Brain pericyte (primary cell): ENCODE measurements at regions not wholly inside any gene's neighbourhood (a gene's known extent, or its start where the extent isn't known, plus 50 kb on each side); places are given as distances from the start of the nearest gene placed in this dataset.
"Not testable (repeated sequence)": the region's sequence is repeated elsewhere in the genome, so short reads cannot be mapped to it uniquely, and the experiment has no call there.

Source experiments
- DNase-seq: peaks from one replicate; pipeline ENCODE4 v3.0.0-alpha.2; 2012; ENCODE audit warnings: low read depth, low spot score

GRCh38 chr3:106343811-106344210, 475.0 kb upstream of the CBLB start:
- DNase-seq = no peak

DNA sequence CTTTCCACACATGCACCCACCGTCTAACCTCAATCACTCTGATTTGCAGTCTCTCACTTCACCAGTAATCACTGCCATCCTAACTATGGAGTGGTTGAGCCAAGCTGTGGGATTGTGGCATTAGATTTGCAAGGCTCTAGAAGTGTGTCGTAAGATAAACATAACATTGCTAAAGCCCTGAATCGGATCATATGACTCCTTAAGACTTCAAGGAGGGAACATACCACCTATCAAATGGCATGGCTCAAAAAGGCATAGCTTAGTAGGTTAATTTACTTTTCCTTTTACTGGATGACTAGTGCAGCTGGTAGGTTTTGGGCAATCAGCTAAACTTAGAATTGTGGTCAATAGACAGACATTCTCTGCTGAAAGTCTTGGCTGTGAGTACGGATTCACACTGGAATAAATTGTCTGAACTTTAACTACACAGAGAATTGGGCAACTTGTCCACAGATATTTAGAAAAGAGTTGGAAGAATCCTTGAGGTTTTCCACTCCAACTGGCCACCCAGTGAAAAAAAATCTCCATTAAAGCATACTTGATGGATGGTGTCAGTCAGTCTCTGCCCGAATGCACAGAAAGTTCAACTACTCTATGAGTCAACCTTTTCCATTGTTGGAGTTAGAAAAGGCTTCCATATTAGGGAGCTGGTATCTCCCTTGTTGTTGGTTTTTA, 476.7 kb upstream of the CBLB start:
- DNase-seq = peak; percentile 29

GRCh38 chr3:106347350-106347749, 478.5 kb upstream of the CBLB start:
- no peak for DNase-seq

GRCh38 chr3:106348139-106348690, 479.4 kb upstream of the CBLB start:
- no peak for DNase-seq

- DNase-seq = no peak
Measured at GRCh38 chr3:106349191-106349881, 480.5 kb upstream of the CBLB start.

- DNase-seq = no peak
Measured at GRCh38 chr3:106355873-106356272, 487.1 kb upstream of the CBLB start.

- no peak for DNase-seq
Measured at GRCh38 chr3:106359692-106360091, 490.9 kb upstream of the CBLB start.

DNA sequence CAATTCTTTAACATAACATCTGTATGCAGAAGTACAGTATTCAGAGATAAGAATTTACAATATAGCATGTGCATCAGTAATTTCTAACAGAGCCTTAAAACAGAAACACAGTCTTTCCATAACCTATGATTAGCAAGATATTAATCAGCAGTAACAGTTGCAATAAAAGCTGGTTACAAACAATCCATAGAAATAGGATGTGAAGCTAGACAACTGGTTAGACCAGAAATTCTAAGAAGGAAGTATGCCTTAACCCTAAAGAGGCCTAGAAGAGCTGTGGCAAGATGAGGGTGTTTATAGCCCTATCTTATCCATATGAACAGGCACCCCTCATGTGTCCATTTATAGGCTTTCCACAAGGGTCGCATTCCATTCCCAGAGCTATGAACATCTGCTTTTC, 492.1 kb upstream of the CBLB start:
- not testable (repeated sequence) for DNase-seq

DNA sequence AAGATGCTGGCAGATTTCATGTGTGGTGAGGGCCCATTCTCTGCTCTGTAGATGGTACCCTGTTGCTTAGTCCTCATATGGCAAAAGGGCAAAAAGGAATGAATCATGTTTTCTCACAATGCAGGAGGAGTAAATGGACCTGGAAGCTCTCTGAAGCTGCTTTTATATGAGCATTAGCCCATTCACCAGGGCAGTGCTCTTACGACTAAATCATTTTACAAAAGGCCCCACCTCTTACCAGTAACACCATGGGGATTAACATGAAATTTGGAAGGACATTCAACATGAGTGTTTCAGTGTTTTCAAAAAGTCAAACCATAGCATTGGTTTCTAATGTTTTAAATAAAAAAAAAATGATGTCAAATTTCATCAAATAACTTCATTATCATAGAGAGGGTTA, 495.7 kb upstream of the CBLB start:
- DNase-seq = no peak

- no peak for DNase-seq
Measured at GRCh38 chr3:106365061-106365691, 496.4 kb upstream of the CBLB start.

DNA sequence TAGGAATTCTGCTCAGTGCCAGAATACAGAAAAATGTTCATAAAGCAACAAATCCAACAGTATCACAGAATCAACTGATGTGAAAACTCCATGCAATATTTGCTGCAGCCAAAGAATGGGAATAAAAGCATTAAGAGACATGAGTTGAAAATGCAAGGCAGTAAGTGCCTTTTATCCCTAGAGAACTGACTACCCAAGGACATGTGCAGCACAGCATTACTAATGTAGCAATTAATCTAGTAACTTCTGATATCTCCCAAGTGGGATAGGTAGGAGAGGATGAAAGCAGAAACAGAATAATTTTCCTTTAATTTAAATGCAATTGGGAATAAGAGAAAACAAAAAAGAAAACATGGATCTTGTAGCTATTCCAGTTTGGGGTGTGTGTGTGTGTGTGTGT, 497.5 kb upstream of the CBLB start:
- DNase-seq = no peak

GRCh38 chr3:106367496-106367895, 498.7 kb upstream of the CBLB start:
- no peak for DNase-seq

- no peak for DNase-seq
Measured at GRCh38 chr3:106371221-106371970, 502.6 kb upstream of the CBLB start.

GRCh38 chr3:106371971-106372805, 503.4 kb upstream of the CBLB start:
- DNase-seq = no peak

- no peak for DNase-seq
Measured at GRCh38 chr3:106372806-106373190, 504.0 kb upstream of the CBLB start.

DNA sequence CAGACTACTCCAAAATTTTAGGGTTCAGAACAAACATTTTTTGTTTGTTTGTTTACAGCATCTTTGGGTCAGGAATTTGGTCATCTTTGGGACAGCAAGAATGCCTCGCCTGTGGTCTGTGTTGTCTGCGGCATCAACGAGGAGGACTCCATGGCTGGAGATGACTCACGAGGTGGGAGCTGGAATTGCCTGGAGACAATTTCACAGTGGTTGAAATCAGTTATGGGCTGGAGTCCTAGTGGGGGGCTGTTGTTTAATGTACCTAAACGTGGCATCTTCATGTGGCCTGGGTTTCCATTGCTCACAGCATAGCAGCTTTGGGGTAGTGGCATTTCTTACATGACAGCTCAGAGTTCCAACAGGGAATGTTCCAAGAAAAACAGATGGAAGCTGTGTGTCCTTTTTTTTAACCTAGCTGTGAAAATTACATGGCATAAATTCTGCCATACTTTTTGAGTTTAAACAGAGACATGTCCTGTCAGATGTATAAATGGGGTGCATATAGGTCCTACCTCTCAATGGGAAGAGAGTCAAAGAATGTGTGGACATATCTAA, 507.3 kb upstream of the CBLB start:
- DNase-seq = no peak

- DNase-seq = no peak
Measured at GRCh38 chr3:106379251-106379750, 510.5 kb upstream of the CBLB start.

- no peak for DNase-seq
Measured at GRCh38 chr3:106380232-106380631, 511.4 kb upstream of the CBLB start.

- DNase-seq = no peak
Measured at GRCh38 chr3:106381286-106381938, 512.6 kb upstream of the CBLB start.

- DNase-seq = no peak
Measured at GRCh38 chr3:106381939-106382335, 513.1 kb upstream of the CBLB start.
